Left hindlimb (tissue), 1 donor: ENCODE measurements at regions not wholly inside any gene's neighbourhood (a gene's known extent, or its start where the extent isn't known, plus 50 kb on each side); places are given as distances from the start of the nearest gene placed in this dataset.

Experiments used
- DNase-seq: peaks from one replicate; pipeline ENCODE4 v3.0.0-alpha.2; 2018

- no peak for DNase-seq
Observed at GRCh38 chr12:98355933-98356332, 159.5 kb upstream of the TMPO start.

- DNase-seq, result no peak
Observed at GRCh38 chr12:98358144-98358543, 157.2 kb upstream of the TMPO start.

- DNase-seq, result no peak
Observed at GRCh38 chr12:98359856-98360255, 155.5 kb upstream of the TMPO start.

- no peak for DNase-seq
Observed at GRCh38 chr12:98360401-98360800, 155.0 kb upstream of the TMPO start.

- no peak for DNase-seq
Observed at GRCh38 chr12:98369581-98369980, 145.8 kb upstream of the TMPO start.

GRCh38 chr12:98370976-98371375 lies 144.4 kb upstream of the TMPO start:
- DNase-seq, result no peak

GRCh38 chr12:98371419-98371818 lies 144.0 kb upstream of the TMPO start:
- DNase-seq, result no peak

- no peak for DNase-seq
Observed at GRCh38 chr12:98372340-98373024, 142.9 kb upstream of the TMPO start.

- no peak for DNase-seq
Observed at GRCh38 chr12:98373025-98373554, 142.3 kb upstream of the TMPO start.

- DNase-seq, result no peak
Observed at GRCh38 chr12:98374007-98374406, 141.4 kb upstream of the TMPO start.

- DNase-seq, result no peak
Observed at GRCh38 chr12:98379106-98379505, 136.3 kb upstream of the TMPO start.

- DNase-seq, result no peak
Observed at GRCh38 chr12:98385641-98386040, 129.7 kb upstream of the TMPO start.

- DNase-seq, result no peak
Observed at GRCh38 chr12:98387444-98387843, 127.9 kb upstream of the TMPO start.

GRCh38 chr12:98388126-98388525 lies 127.3 kb upstream of the TMPO start:
- no peak for DNase-seq

GRCh38 chr12:98389593-98389992 lies 125.8 kb upstream of the TMPO start:
- DNase-seq, result no peak

- DNase-seq, result peak; percentile 82
Observed at GRCh38 chr12:98397323-98398105, 117.9 kb upstream of the TMPO start.

GRCh38 chr12:98399532-98399931 lies 115.9 kb upstream of the TMPO start:
- no peak for DNase-seq

GRCh38 chr12:98401427-98401826 lies 114.0 kb upstream of the TMPO start:
- no peak for DNase-seq

- DNase-seq, result no peak
Observed at GRCh38 chr12:98402091-98402490, 113.3 kb upstream of the TMPO start.

- DNase-seq, result no peak
Observed at GRCh38 chr12:98402671-98403070, 112.7 kb upstream of the TMPO start.

- no peak for DNase-seq
Observed at GRCh38 chr12:98403385-98403784, 112.0 kb upstream of the TMPO start.

- no peak for DNase-seq
Observed at GRCh38 chr12:98403936-98404335, 111.5 kb upstream of the TMPO start.

- no peak for DNase-seq
Observed at GRCh38 chr12:98405805-98406366, 109.5 kb upstream of the TMPO start.

- DNase-seq, result no peak
Observed at GRCh38 chr12:98406378-98406777, 109.0 kb upstream of the TMPO start.
